Lower leg skin (tissue), 4 donors: ENCODE measurements at regions not wholly inside any gene's neighbourhood (a gene's known extent, or its start where the extent isn't known, plus 50 kb on each side); places are given as distances from the start of the nearest gene placed in this dataset.

ENCODE experiments used
- DNase-seq, 2 donors: peaks; one replicate each; pipeline ENCODE4 v3.0.0-alpha.2; 2019; ENCODE audit warnings: low spot score in 2 of 2
- H3K4me3 ChIP-seq: fragments of 200-600 bp; sonication (generic); 2 replicates; pipeline ENCODE4 v1.5.1; 2017; ENCODE audit warnings: mild to moderate bottlenecking, low read depth; ENCODE audit not compliant: poor library complexity, severe bottlenecking
- CTCF ChIP-seq, 3 donors: fragments of 450-650 bp; IDR thresholded peaks; one replicate each; pipeline ENCODE4 v1.5.1; 2016; ENCODE audit warnings: antibody characterized with exemption in 3 of 3, mild to moderate bottlenecking in 3 of 3, moderate library complexity in 2 of 3
- POLR2A ChIP-seq, 2 donors: fragments of 450-650 bp; IDR thresholded peaks; one replicate each; pipeline ENCODE4 v1.6.1; 2016 to 2017; ENCODE audit warnings: antibody characterized with exemption in 2 of 2, mild to moderate bottlenecking in 1 of 2, moderate library complexity in 1 of 2
- WGBS, 2 donors: methylation state at CpG; one replicate each; pipeline ENCODE4 v1.1.5; 2018; 5-methylcytosine and 5-hydroxymethylcytosine counted together
- intact Hi-C: fragments of 100-400 bp; cut with DNase I; formaldehyde crosslinking; loops from one replicate; pipeline ENCODE4 v1.15.0; 2023; ENCODE audit warnings: low total_unique reads

GRCh38 chr13:74895042-74895796 is 586.8 kb downstream of the TBC1D4 start:
- intact Hi-C loops: no loop called here
- 50 to 67% methylated on average over 1 of the region's 1 CpG for whole genome bisulfite sequencing, 2 donors
- DNase-seq: no peak
- TF ChIP-seq POLR2A (IDR thresholded peaks at IDR 0.05) (no peak), CTCF (IDR thresholded peaks at IDR 0.05) (no peak)
- no peak overlapping the region for H3K4me3 ChIP-seq

- no peak overlapping the region for H3K4me3 ChIP-seq
- WGBS, 2 donors: 59% methylated on average over 3 of the region's 3 CpGs
- DNase-seq: no peak
- intact Hi-C loops: no loop called here
- no peak for TF ChIP-seq POLR2A (IDR thresholded peaks at IDR 0.05)
- TF ChIP-seq CTCF (IDR thresholded peaks at IDR 0.05): no peak
These were observed 589.9 kb downstream of the TBC1D4 start for GRCh38 chr13:74892096-74892495.

DNA sequence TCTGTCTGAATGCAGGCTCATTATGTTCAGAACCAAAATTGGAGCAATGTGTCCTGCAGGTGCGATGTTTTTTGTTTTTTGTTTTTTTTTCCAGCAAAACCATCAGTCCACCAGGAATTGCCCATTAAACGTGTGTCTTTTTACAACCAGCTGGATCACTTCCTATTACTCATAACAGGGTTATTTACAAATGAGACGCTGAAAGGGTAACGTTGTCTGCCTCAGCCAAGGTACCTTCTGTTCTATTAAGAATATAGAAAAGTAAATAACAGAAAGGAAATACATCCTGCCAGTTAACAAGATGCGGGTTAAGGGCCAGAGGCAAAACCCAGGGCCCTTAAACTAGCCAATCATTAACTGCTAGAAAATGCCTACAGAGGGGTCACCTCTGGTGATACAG is 590.4 kb downstream of the TBC1D4 start:
- intact Hi-C loops: no loop called here
- DNase-seq: no peak
- WGBS, 2 donors: 55% methylated on average over 5 of the region's 5 CpGs
- TF ChIP-seq CTCF (IDR thresholded peaks at IDR 0.05) (no peak), POLR2A (IDR thresholded peaks at IDR 0.05) (no peak)
- H3K4me3 ChIP-seq: no peak overlapping the region

GRCh38 chr13:74889321-74889720 is 592.6 kb downstream of the TBC1D4 start:
- no peak for TF ChIP-seq CTCF (IDR thresholded peaks at IDR 0.05)
- TF ChIP-seq POLR2A (IDR thresholded peaks at IDR 0.05): no peak
- intact Hi-C loops: no loop called here
- DNase-seq: no peak
- no peak overlapping the region for H3K4me3 ChIP-seq

DNA sequence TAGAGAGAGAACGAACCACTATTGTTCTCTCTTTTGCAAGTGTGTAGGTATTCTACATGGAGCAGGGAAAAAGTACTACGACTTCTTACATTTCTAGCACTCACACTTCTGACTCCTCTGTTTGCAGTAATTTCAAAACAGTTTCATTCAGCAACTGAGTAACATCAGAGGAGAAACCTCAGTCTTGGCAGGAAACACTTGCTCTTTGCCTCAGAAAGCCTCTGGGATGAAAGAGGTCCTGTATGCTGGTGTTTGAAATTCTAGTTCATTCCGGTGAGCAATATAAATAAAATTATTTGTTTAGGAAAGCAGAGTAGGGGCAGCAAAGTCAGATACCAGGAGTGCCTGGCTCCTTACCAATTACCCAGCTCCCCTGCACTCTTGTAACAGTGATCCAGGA is 595.5 kb downstream of the TBC1D4 start:
- DNase-seq: no peak
- TF ChIP-seq CTCF (IDR thresholded peaks at IDR 0.05) (no peak), POLR2A (IDR thresholded peaks at IDR 0.05) (no peak)
- no peak overlapping the region for H3K4me3 ChIP-seq
- intact Hi-C loops: no loop called here
- WGBS, 2 donors: 71 to 73% methylated on average over 3 of the region's 3 CpGs

- no peak overlapping the region for H3K4me3 ChIP-seq
- WGBS, 2 donors: 86 to 87% methylated on average over 3 of the region's 3 CpGs
- no peak for DNase-seq
- intact Hi-C loops: no loop called here
- no peak for TF ChIP-seq CTCF (IDR thresholded peaks at IDR 0.05)
- TF ChIP-seq POLR2A (IDR thresholded peaks at IDR 0.05): no peak
These were observed 598.1 kb downstream of the TBC1D4 start for GRCh38 chr13:74883834-74884233.
